Activated CD8-positive, alpha-beta T cell treated with anti-CD3 and anti-CD28 coated beads for 36 hours (primary cell): ENCODE measurements at regions not wholly inside any gene's neighbourhood (a gene's known extent, or its start where the extent isn't known, plus 50 kb on each side); places are given as distances from the start of the nearest gene placed in this dataset.

ENCODE experiments used
- ATAC-seq: fragments of 200-7000 bp; cut with Tn5 transposase; one replicate; pipeline ENCODE4 v1.10.0; 2021; ENCODE audit warnings: mild to moderate bottlenecking, moderate library complexity
- CTCF ChIA-PET: fragments of 350-600 bp; sonication (Branson Sonifier 250); formaldehyde crosslinking; loops from one replicate; lab custom pipeline; 2021; ENCODE audit warnings: antibody characterized with exemption; lab: Charles Lee
- POLR2A ChIA-PET: fragments of 350-600 bp; sonication (Branson Sonifier 250); formaldehyde crosslinking; loops from one replicate; lab custom pipeline; 2021; ENCODE audit warnings: antibody characterized with exemption; lab: Charles Lee
- DNase-seq: peaks from one replicate; pipeline ENCODE4 v3.0.0-alpha.2; 2020
- H3K27ac Mint-ChIP-seq: one replicate; pipeline ENCODE4 v1.8.0; 2021; ENCODE audit warnings: mild to moderate bottlenecking, mixed read lengths
- H3K27me3 Mint-ChIP-seq: one replicate; pipeline ENCODE4 v1.8.0; 2021; ENCODE audit warnings: mixed read lengths
- H3K36me3 Mint-ChIP-seq: one replicate; pipeline ENCODE4 v1.8.0; 2021; ENCODE audit warnings: low read depth, mixed read lengths
- H3K4me1 Mint-ChIP-seq: one replicate; pipeline ENCODE4 v1.8.0; 2021; ENCODE audit warnings: low read depth, mixed read lengths
- H3K4me3 Mint-ChIP-seq: one replicate; pipeline ENCODE4 v1.8.0; 2021; ENCODE audit warnings: mild to moderate bottlenecking, moderate library complexity, mixed read lengths
- H3K9me3 Mint-ChIP-seq: one replicate; pipeline ENCODE4 v1.8.0; 2021; ENCODE audit warnings: mixed read lengths
- CTCF ChIP-seq: fragments of 200-600 bp; IDR thresholded peaks from one replicate; pipeline ENCODE4 v1.8.0; 2022; ENCODE audit warnings: antibody characterized with exemption, mild to moderate bottlenecking
- intact Hi-C: fragments of 100-400 bp; cut with micrococcal nuclease; formaldehyde crosslinking; loops from one replicate; pipeline ENCODE4 v1.10.0; 2022

DNA sequence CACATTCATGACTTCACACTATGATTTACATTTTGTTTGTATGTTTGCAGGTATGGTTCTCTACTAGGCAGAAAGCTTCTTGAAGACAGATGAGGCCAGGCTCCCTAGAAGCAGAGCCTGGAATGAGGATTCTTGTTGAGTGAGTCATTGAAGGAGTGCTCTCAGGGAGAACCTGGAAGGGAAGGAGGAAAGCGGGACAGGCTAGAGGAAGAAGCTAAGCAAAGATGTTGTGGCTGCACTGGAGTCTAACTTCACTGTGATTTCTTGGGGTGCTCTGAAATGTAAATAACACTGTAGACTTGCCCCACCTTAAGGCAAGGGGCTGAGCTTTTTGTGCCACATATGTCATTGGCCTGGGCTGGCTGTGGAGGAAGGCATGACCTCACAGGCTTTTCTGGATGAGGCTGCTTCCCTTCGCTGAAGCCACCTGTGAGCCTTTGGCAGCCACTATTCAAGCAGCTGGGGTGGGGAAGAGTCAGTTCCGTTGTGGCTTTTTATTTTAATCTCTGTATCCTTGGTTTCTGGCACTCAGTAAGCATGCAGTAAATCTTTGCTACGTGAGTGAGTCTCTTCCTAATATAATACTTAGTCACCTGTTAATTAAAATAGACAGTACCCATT is 307.3 kb downstream of the SV2B start:
- no peak for ATAC-seq
- Mint-ChIP-seq H3K27me3 (peaks cover 3% of the 10 kb centered on the region), H3K9me3 (peaks cover under 1% of the 10 kb centered on the region), H3K4me3 (no peak overlapping the region), H3K36me3 (no peaks in the 10 kb centered on the region), H3K4me1 (peaks cover 4% of the 10 kb centered on the region), H3K27ac (no peak overlapping the region)
- ChIA-PET POLR2A (no interaction called here), CTCF (no interaction called here)
- peak; percentile 5 for DNase-seq
- no peak for TF ChIP-seq CTCF
- intact Hi-C loops = no loop called here

DNA sequence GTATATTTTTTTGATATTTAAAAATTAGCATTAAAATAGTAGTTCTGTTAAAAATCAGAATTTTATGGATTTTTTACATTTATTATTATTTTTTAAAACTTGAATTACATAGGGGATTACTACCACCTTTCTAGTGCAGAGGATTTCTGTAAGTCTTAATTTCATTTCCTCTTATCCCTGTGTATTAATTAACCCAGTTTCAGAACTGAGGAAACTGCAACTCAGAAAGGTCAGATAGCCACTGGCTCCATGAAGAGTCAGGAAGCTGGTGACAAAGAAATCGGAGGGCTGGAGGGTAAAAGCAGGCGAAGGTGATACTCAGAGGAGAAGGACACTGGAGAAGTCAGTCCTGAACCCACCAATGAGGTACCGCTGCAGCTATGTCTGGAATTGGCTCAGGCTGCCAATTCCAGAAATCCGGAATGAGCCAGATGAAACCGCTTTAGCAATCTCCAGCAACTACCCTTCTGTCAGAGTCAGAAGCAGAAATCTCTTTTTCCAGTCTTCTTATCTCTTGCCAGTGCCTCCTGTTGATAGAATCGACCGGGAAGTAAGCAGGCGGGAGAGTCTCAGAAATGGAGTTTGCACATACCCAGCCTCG is 308.5 kb downstream of the SV2B start:
- Mint-ChIP-seq H3K9me3 (peaks cover 2% of the 10 kb centered on the region), H3K4me1 (peaks cover 4% of the 10 kb centered on the region), H3K4me3 (no peak overlapping the region), H3K27ac (no peak overlapping the region), H3K27me3 (peaks cover 3% of the 10 kb centered on the region), H3K36me3 (no peaks in the 10 kb centered on the region)
- no peak for DNase-seq
- ChIA-PET CTCF (no interaction called here), POLR2A (no interaction called here)
- no peak for ATAC-seq
- TF ChIP-seq CTCF = no peak
- intact Hi-C loops = no loop called here

GRCh38 chr15:91409387-91409786 is 309.3 kb downstream of the SV2B start:
- ATAC-seq (no peak), DNase-seq (no peak)
- POLR2A ChIA-PET = no interaction called here
- Mint-ChIP-seq H3K27me3 (peaks cover 3% of the 10 kb centered on the region), H3K4me3 (no peak overlapping the region), H3K9me3 (peaks cover 2% of the 10 kb centered on the region), H3K36me3 (no peaks in the 10 kb centered on the region), H3K27ac (no peak overlapping the region), H3K4me1 (peaks cover 4% of the 10 kb centered on the region)
- CTCF ChIA-PET = no interaction called here
- intact Hi-C loops = no loop called here
- no peak for TF ChIP-seq CTCF

DNA sequence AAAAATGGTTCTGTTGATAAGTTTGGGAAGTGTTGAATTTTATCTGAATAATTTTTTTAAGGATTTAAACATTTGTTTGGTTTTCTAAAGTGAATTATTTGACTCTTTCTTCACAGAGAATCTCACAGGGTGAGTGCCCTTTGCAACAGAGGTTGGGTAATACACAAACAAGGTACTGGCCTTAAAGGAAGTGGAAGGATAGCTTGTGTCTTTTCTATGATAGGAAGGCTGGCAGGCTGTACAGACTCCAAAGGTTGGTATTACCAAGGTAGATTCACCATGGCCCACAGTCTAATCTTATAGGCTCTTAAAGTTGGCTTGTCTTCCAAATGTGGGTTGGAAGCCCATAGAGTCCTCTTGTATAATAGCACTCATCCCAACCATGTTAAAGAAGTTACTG is 311.5 kb downstream of the SV2B start:
- Mint-ChIP-seq H3K4me3 (no peak overlapping the region), H3K9me3 (peaks cover 2% of the 10 kb centered on the region), H3K4me1 (peaks cover 4% of the 10 kb centered on the region), H3K27ac (no peak overlapping the region), H3K36me3 (no peaks in the 10 kb centered on the region), H3K27me3 (peaks cover 3% of the 10 kb centered on the region)
- ChIA-PET POLR2A (no interaction called here), CTCF (no interaction called here)
- TF ChIP-seq CTCF = no peak
- DNase-seq (no peak), ATAC-seq (no peak)
- intact Hi-C loops = no loop called here

DNA sequence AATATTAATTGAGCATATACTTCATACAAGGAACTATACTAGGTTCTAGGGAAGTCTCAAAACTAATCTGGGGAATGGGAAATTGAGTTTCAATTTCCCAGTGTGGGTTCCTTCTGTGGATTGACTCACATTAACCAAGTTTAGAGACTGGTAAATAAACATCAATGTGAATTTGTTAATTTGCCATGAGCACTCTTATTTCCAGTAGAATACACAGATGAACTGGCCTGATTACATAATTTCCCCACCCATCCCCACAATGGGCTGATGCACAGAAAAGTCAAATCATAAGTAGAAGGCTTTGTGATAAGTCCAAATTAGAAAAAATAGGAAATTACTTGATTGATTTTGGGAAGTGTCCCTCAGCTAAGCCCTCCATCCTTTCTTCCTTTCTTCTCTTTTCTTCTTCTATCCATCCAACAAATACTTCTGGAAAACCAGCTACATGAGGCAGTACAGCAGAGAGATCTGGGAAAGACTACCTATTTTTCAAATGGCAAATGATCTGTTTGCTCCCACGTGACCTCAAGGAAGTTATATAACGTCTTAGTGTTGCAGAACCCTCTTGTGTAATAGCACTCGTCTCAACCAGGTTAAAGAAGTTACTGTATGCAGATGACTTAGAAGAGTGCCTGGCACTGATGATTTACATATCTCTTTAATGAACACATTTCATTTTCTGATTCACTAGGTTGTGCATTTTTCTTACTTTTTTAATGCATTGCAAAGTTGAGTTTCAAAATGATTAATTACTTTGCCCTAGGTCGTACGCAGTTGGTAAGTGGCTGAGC is 312.3 kb downstream of the SV2B start:
- intact Hi-C loops = no loop called here
- Mint-ChIP-seq H3K4me1 (peaks cover 2% of the 10 kb centered on the region), H3K27ac (no peak overlapping the region), H3K36me3 (no peaks in the 10 kb centered on the region), H3K4me3 (no peak overlapping the region), H3K9me3 (peaks cover 2% of the 10 kb centered on the region), H3K27me3 (no peaks in the 10 kb centered on the region)
- POLR2A ChIA-PET = no interaction called here
- CTCF ChIA-PET = interaction anchor here (1.0 to 1.8 kb wide), 2 partner anchors 21 to 110 kb away, joined by 3 to 5 read pairs; no protein-coding TSS in a partner anchor
- ATAC-seq (no peak), DNase-seq (no peak)
- TF ChIP-seq CTCF = no peak
